Testis (tissue), 2 donors: ENCODE measurements at regions not wholly inside any gene's neighbourhood (a gene's known extent, or its start where the extent isn't known, plus 50 kb on each side); places are given as distances from the start of the nearest gene placed in this dataset.

Source experiments
- CTCF ChIP-seq, 3 experiments: fragments of 450-650 bp in 2 of 3; fragments of 200-600 bp in 1 of 3; sonication (generic) in 1 of 3; IDR thresholded peaks; one replicate each; pipeline ENCODE4 v1.5.1; 2016 to 2019; ENCODE audit warnings: antibody characterized with exemption in 3 of 3, mild to moderate bottlenecking in 2 of 3, moderate library complexity in 1 of 3
- POLR2A ChIP-seq: fragments of 450-650 bp; IDR thresholded peaks from one replicate; pipeline ENCODE4 v1.6.1; 2017; ENCODE audit warnings: antibody characterized with exemption, mild to moderate bottlenecking, moderate library complexity

DNA sequence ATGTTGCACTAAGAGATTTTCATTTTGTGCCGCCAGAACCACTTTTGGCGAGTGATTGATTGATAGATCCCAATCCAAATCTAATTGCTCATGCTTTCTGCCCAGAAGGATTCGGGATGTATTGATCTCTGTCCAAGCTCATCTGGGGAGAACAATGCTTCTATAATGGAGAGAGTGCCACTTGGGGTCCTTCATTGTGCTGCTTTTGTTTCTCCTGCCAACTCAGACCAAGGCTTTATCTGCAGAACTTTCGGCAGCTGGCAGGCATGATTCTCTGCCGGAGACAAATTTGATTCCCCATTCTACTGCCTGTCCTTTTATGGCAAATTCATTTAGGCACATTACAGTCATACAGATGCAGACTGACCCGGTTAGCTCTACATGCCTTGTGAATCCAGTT lies 62.9 kb upstream of the NTM start:
- no peak for TF ChIP-seq POLR2A
- TF ChIP-seq CTCF (IDR thresholded peaks at IDR 0.05), result no peak
